Stimulated activated CD4-positive, alpha-beta T cell treated with anti-CD3 and anti-CD28 coated beads, Interleukin-2, amount 100 ng/mL, for 4 hours (primary cell): ENCODE measurements at regions not wholly inside any gene's neighbourhood (a gene's known extent, or its start where the extent isn't known, plus 50 kb on each side); places are given as distances from the start of the nearest gene placed in this dataset.
A peak's percentile ranks its signal among the peaks of the same experiment; 100 is the strongest.

ENCODE experiments used
- DNase-seq: peaks from one replicate; pipeline ENCODE4 v3.0.0-alpha.2; 2020; ENCODE audit warnings: low read depth

DNA sequence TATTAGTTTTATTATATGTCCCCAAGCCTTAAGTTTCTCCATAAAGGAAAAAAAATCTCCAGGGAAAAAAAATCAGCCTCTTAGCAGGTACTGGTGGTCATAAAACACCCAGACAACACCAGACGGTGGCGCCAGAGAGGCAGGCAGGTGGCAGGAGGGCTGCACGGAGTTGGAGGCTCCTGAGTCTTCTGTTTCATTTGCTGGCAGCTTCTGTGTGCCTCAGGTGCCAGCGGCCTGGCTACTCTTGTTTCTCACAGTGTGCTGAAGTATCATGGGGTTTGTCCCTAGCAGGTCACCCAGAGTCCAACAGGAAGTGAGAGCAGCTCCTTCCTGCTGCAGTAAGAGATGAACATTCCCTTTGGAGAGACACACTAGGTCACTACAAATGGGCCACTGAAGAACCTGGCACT lies 123.3 kb upstream of the GADD45A start:
- peak; percentile 79 for DNase-seq

DNA sequence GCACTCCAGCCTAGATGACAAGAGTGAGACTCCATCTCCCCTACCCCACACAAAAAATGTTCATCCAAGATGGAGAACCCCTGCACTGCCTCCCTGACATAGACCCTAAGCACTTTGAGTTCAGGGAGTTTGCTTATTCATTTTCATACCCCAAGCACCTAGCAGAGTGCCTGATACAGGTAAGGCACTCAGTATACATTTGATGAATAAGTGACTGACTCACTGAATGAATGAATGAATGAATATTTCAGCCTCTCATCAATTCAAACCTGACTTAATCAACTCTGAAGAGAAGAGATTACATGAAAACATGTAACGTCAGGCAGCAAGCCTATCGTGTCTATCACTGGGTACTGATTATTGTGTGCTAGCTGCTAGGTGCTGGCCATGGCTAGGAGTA lies 121.3 kb upstream of the GADD45A start:
- DNase-seq: no peak

DNA sequence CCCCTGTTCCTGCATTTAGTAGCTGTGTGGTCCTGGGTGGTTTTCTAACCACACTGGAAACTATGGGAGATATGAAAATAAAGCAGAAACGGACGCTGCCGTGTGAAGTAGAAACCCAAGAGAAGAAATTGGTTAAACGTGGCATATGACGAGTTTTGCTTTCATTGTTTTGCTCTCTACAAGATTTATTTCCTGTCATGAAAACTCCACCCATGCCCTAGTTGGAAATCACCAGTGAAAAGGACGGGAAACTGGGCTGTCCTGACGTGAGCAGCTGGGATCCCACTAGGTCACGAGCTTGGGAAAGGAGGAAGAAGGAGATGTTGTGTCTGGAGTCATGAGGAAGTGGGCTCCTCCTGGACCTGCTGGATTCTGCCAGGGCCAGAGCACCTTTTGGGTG lies 120.8 kb upstream of the GADD45A start:
- no peak for DNase-seq

DNA sequence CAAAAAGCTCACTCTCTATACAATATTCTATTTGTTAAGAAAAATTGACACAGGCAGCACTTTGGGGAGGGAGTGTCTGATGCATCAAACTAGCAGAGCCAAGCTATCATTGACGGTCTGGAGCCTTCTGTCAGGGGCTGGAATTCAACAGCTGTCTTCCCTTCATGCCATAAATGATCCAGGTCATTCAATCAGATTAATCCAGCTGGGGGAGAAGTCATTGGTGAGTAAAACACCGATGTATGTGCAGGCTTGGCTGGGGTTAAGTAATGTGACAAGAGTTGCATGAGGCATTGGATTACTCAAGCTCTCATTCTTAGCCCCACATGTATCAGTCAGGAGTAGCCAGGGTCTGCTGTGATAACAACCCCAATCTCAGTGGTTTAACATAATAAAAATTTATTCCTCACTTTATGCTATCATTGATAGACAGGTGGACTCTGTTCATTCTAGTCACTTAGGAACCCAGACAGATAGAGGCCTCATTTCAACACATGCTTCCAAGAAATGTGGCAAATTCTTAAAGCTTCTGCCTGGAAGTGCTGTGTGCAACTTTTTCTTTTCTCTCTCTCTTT lies 118.1 kb upstream of the GADD45A start:
- no peak for DNase-seq

DNA sequence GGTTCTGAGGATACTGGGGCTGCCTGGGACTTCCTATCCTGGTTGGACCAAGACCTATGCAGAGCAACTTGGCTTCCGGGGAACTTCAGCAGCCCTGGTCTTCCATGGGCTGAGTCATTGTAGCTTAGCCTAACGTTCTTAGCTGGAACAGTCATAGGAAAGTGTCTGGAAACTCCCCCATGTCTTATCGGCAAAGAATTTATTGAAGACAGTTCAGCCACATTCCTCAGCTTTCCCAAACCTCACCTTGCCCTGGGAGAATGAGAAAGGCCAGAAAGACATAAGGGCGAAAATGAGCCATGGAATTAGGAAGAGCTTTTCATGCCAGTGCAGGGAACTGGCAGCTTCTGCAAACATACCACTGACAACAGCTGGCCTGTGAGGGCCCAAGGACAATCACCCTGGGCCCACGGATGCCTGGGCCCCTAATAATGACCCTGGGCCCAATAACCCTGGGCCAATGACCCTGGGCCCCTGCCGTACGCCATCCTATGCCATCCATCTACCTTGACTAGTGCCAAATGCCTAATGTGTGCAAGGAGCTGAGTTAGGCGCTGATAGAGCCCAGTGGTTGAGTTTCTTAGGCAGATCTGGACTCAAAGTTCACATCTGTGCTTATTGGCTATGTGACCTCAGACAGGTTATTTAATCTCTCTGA lies 114.4 kb upstream of the GADD45A start:
- no peak for DNase-seq

DNA sequence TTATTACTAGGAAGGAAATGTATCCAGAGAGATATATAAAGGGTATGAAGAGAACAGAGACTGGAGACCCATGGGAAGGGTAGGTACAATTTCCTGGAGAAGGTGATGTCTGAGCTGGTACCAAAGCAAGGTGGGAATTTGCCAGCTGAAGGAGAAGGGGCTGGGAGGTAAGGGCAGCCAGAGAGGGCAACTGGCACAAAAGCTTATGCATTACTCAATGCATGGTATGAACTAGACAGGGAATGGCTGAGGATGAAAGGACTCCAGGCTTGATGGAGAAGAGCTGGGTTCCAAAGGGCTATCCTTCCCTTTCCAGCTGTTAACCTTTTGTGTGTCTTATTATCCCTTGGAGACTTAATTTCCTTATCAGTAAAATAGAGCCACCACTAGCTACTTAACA lies 113.6 kb upstream of the GADD45A start:
- no peak for DNase-seq

DNA sequence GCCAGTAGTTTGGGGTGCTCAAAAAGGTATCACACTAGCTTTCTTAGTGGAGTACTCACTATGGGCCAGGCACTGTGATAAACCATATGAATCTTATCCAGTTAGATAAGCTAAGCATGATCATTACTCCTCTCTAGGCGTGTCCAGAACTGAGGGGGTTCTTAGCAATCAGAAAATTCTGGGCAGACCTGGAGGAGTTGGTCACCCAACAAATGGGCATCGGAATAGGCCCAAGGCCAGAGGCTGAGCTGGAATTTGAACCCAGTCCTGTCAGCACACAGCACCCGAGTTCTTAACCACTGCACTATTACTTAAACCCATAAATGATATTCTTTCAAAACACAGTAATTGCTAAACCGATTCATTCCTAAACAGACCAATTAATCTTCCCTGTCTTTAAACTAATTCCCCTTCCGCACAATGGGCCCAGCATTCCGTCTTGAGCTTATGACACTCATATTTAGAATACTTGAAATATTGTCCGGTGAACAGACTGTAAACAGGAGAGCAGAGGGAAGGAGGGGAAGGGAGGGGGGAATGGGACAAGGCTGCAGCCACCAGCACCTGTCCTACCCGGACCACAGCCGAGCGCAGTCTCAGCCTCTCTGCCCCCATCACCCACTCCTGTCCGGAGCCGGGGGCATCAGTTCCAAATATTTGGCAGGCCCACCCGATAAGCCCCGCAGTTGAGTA lies 113.0 kb upstream of the GADD45A start:
- no peak for DNase-seq

DNA sequence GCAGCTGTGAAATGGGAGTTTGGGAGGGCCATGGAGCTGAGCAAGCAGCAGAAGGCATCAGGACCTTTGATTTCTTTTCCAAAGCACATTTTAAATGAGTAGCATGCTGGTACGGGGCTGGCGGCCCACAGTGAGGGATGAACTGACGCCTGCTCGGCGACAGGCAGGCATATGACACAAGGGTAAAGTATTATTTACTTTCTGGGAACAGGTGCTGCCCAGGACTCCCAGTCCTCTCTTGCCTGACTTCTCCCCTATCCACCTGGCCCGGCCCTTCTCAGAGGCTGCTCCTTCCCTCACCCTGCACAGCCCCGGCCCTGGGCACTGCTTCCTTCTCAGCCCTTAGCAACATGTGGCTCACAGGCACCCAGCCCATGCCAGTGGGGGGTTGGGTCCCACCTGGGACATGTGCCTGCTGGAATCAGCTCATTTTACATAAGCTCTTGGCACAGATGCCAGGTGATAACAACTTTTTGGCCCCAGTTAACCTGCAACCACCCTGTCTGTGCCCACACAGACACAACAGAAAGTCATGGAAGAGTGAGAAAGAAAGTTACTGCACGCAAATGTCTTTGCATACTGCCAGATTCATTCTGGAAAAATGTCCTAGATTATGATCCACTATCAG lies 112.3 kb upstream of the GADD45A start:
- no peak for DNase-seq

DNA sequence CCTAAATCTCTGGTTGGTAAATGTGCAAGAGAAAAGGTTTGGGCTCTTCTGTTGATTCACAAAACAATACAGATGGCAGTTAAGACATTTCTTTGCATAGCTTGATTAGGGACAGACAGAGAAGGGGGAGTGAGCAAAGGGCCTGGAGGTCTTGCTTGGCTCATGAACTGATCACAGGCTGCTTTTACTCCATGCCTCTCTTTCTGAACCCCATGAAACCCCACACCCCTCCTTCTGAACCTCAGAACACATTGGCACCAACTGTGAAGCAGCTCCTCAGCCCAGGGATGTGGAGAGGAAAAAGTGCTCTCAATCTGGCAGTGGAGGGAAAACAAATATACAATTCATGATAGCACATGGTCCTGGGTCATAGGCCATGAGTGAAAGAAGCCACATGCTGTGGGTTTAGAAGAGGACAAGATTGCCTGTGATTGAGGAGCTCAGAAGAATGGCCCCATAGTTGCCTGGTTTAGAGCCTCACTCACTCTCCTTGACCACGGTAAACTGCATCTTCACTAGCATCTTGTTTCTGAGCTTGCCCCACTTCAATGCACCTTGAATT lies 111.6 kb upstream of the GADD45A start:
- DNase-seq: no peak

DNA sequence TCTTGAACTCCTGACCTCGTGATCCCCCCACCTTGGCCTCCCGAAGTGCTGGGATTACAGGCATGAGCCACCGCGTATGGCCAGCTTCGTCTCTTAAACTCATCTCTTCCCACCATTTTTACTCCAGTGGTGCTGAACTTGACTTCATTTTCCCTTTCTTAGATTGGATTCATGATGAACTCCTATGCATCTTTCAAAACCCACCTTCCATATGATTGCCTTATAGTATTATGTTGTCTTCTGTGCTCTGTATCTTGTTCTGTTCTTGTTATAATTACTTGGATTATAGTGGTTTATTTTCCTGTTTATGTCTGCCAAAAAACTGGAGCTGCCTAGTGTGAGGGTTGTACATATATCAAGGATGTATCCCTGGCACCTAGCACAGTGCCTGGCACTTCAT lies 110.8 kb upstream of the GADD45A start:
- DNase-seq: no peak

DNA sequence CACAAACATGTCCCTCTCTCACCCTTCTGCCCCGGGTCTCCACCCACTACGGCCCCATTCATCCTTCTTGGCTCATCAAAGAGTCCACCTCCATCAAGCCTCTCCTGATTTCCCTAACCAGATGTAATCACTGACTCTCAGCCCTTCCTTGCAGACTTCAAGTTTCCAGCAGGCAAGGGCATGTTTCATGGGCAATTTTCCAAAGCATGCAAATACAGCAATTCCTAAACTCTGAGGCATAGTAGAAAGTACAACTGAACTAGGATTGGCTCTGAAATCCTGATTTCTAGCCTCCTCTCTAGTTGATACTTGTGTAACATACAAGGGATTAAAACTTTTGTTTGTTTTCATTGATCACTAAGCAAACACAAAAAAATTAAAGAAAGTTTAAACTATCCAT lies 109.1 kb upstream of the GADD45A start:
- no peak for DNase-seq

DNA sequence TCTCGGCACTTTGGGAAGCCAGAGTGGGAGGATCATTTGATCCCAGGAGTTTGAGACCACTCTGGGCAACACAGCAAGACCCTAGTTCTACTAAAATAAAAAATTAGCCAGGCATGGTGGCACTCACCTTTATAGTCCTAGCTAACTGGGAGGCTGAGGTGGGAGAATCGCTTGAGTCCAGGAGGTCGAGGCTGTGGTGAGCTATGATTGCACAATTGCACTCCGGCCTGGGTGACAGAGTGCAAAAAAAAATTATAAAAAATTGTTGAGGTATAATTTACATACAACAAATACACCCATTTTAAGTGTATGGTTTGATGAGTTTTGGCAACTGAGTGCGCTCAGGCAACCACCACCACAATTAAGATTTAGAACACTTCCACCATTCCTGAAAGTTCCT lies 108.5 kb upstream of the GADD45A start:
- no peak for DNase-seq

DNA sequence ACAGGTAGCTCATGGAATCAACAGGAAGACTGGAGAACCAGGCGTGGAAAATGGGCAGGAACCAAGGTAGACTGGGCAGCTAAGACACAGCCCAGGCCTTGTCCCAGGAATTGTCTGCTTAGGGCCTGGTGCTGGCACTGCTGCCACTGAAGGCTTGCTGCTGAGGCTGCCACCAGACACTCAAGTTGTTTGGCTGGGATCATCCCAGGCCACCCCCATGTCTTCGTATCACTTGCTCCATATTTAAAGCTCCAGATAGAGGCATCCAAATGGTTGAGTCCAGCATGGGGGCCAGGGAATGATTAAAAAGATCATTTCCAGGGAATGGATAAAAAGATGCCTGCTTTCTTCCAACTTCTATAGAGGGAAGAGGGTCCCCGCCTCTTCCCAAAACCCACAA lies 107.4 kb upstream of the GADD45A start:
- no peak for DNase-seq

DNA sequence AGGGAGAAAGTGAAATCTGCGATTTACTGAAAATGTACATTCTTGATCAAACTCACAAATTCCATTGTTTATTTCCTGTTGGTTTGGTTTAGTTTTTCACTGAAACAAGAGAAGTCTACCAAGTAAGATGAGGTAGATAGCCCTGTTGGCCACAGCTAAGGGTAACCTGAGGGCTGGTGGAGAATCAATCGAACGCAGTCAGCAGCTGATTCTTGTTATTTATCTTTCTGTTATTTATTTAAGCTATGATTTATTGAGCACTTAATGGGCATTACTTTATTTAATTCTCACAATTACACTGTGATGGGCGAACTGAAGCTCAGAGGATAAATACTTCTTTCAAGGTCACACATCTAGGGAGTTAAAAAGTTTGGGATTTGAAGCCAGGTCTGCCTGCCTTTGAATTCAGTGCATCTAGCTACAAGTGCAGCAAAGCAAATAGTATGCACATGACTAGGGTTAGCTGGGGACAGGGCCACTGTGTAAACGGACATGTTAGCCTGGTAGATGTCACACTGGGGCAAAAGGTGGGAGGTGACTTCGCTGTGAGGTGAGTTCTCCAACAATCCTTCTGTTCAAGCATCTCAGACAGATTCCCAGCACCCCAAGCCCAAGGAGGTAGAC lies 106.5 kb upstream of the GADD45A start:
- no peak for DNase-seq

DNA sequence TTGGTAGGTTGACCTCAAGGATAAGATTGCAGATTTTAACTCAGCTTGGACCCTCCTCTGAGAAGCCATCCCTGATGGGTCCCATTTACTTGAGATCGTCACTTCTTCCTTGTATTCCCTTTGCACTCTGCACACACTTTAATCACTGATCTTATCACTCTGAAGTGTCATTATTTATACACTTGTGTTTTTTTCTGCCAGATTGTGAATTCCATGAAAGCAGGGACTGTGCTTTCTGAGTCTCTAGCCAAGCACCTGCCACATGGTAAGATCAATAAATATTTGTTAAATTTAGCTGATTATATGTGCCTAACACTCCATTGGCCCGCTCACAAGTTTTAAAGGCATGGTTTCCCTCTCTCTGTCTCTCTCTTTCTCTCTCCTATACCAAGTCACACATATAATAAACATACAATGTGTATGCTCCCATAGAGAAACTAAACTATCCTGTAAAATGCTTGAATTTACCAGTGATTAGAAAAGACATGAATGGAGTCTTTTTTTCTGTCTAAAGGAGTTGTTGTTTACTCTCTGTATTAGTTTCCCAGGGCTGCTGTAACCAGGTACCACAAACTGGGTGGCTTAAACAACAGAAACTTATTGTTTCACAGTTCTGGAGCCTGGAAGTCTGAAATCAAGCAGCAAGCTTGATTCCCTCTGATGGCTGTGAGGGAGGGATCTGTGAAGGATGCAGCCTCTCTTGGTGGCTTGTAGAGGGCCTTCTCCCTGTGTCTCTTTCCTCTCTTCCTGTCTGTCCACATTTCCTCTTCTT lies 105.2 kb upstream of the GADD45A start:
- DNase-seq: no peak

DNA sequence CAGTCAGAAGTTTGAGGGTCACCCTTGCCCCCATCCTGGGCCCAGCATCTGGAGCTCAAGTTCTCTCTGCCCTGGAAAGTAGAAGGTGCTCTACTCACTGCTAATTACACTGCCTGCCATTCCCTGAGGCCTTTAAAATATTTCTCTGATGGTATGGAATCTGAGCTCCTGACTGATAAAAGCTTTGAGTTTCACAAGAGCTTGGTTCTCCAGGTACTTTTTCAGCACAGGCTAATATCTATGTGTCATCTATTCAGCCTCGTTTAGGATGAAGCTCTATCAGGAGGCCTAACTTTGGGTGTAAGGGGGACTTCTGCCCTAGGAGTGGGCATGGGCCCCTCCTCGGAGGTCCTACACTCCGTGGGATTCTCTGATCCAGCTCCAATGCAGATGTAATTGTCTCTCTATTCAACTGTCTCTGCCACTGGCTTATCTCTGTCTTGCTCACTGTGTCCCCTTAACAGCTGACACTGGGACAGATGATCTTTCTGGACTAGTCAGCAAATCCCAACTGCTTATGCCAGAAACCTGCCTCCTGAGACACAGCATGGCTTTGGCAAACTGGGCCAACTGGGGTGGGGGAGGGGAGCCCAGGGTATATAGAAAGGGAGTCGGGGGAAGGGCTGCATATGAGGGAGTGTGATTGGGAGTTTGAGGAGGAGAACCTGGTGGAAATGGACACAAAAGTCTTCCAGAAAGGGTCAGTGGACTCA lies 104.2 kb upstream of the GADD45A start:
- DNase-seq: no peak

DNA sequence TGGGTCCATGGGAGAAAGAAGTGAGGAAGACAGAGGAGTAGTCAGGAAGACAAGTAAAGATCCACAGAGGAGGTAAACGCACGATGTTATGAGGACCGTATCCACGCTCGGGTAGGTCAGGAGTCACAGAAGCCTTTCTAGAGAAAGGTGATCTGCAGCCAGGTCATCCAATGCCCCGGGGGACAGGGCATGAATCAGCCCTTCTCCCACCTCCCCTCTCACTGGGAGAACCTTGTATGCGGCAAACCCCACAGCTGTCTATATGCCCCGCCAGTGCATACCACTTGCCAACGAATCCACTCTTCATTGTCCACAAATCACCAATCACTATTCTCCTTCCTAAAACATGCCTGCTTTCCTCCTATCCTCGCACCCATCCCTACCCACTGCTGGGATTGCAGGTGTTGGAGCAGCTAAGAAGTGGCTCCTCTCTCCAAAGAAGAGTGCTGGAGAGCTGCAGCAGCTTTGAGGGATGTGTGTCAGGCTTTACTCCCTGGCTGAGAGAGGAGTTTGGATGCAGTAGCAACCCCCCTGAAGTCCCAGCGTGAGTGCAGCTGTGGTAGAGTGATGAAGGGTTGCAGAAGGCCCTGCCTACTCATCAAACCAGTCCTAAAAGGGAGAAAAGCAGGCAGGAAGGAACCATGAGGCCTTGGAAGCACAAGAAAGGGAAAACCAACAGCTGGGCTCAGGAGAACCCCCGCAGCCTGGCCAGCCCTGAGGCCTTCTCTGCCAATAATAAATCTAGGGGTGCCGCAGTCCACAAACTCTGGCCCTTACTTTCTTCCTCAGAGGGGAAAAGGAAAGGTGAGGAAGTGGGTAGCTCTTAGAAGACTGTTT lies 102.2 kb upstream of the GADD45A start:
- no peak for DNase-seq

DNA sequence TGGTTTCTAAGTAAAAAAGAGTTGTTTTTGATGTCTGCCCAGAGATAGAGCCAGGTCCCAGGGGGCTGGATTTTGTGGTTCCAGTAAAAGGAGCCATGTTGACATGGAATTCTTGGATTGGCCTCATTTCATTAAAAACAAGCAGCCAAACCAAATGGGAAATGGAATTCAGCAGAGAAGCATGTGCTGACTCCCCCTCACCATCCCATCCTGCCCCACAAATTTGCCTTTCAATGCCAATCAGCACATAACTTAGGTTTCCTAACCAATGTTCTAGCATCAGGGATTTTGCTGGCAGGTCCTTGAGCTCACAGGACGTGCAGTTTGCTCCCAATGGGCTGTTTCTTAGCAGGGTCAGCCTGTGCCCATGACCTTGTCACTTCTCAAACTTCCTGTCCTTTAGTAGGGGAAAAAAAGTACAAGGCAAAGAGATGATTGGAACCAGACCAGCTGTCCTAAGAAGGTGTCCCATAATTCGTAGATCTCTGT lies 101.5 kb upstream of the GADD45A start:
- DNase-seq: no peak

DNA sequence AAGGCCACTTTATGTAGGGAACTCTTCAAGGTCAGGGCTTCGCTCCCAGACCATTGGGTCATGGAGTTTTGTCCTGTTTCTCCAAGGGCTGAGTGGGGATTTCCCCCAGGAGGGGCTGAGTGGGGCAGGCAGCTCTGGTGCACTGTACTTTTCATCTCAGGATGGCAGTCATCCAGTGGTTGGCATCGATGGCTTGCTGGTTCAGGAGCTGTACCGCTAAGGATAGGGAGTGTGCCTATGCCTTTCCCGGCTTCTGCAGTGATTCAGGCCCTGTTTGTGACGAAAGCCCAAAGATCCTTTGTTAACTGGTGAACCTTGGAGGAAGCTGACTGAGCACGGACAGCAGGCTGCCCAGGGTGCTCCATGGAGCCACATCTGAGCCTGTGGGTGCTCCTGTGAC lies 100.1 kb upstream of the GADD45A start:
- DNase-seq: no peak

DNA sequence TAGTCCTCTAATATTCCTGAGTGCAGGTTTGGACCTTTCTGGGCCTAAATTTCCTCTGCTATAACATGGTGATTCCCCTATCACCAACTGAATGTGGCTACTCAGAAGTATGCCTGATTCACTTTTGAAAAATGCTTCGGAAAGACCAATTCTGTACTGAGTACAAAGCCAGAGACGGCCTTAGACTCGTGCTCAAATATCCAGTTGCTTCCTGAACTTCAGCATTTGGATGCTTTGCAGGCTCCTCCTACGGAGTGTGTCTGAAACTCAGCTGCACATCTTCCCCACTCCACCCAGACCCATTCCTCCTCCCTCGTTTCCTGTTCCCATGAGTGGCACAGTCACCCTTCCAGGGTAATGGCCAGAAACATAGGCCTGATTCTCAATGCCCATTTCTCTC lies 98.4 kb upstream of the GADD45A start:
- DNase-seq: no peak
